Ectodermal cell (in vitro differentiated cells): ENCODE measurements at regions not wholly inside any gene's neighbourhood (a gene's known extent, or its start where the extent isn't known, plus 50 kb on each side); places are given as distances from the start of the nearest gene placed in this dataset.

Experiments
- H3K27ac ChIP-seq: 2 replicates; pipeline ENCODE4 v1.7.0; 2013; ENCODE audit warnings: mild to moderate bottlenecking, low read depth, low read length; ENCODE audit not compliant: insufficient read depth, poor library complexity, severe bottlenecking
- H3K27me3 ChIP-seq: 2 replicates; pipeline ENCODE4 v1.7.0; 2013; ENCODE audit warnings: mild to moderate bottlenecking, low read length; ENCODE audit not compliant: insufficient read depth, control insufficient read depth, poor library complexity, severe bottlenecking
- H3K36me3 ChIP-seq: one replicate; pipeline ENCODE4 v1.7.0; 2013; ENCODE audit warnings: low read length; ENCODE audit not compliant: control insufficient read depth, insufficient read depth
- H3K4me1 ChIP-seq: one replicate; pipeline ENCODE4 v1.7.0; 2013; ENCODE audit warnings: low read length; ENCODE audit not compliant: control insufficient read depth, insufficient read depth
- H3K4me3 ChIP-seq: 2 replicates; pipeline ENCODE4 v1.7.0; 2013; ENCODE audit warnings: low read depth, low read length, control low read depth; ENCODE audit not compliant: insufficient read depth
- H3K9me3 ChIP-seq: 2 replicates; pipeline ENCODE4 v1.7.0; 2013; ENCODE audit warnings: mild to moderate bottlenecking, low read length, moderate library complexity; ENCODE audit not compliant: control insufficient read depth
- WGBS, 2 experiments: methylation state at CpG; one replicate each; pipeline ENCODE4 v1.1.7; 2013; ENCODE audit warnings: missing lambda C conversion rate in 2 of 2; 5-methylcytosine and 5-hydroxymethylcytosine counted together

GRCh38 chr9:101791533-101791932 lies 53.1 kb upstream of the GRIN3A start:
- H3K36me3 ChIP-seq = no peaks in the 10 kb centered on the region
- no peak overlapping the region for H3K27ac ChIP-seq
- 75 to 76% methylated on average over 4 to 5 of the region's 6 CpGs for WGBS, 2 experiments
- no peaks in the 10 kb centered on the region for H3K27me3 ChIP-seq
- no peak overlapping the region for H3K4me3 ChIP-seq
- H3K9me3 ChIP-seq = peaks cover 3% of the 10 kb centered on the region
- no peaks in the 10 kb centered on the region for H3K4me1 ChIP-seq
